GM12872 (cell line): ENCODE measurements at regions not wholly inside any gene's neighbourhood (a gene's known extent, or its start where the extent isn't known, plus 50 kb on each side); places are given as distances from the start of the nearest gene placed in this dataset.

ENCODE experiments used
- TF ChIP-seq, protein P1 (sequence below): IDR thresholded peaks from 3 replicates; pipeline ENCODE4 v1.5.1; 2011; ENCODE audit warnings: low read depth, mild to moderate bottlenecking, low read length, moderate library complexity; ENCODE audit not compliant: insufficient read depth

DNA sequence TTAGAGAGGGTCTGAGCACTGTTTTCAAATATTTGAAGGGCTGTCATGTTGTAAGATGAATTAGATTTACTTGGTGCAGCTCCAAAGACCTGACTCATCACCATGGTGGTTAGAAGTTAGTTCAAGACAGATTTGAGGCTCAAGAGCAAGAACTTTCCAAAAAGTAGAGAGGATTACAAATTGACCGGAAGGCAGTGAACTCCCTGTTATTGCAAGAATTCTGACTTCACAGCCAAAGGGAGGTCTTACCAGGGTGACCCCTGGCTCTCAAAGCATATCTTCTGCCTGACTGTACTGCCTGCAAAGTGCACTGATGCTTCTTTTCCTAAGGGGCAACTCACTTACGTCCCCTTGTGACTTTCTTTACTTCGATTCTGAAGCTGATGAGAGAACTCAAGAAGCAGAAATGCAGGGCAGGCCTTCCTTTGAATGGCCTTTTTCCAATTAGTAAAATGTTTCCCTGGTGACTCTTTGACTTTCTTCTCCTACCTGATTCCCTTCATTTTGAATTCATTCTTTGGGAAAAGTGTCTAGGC, 86.4 kb downstream of the NAV1 start:
- TF ChIP-seq, protein P1, sequence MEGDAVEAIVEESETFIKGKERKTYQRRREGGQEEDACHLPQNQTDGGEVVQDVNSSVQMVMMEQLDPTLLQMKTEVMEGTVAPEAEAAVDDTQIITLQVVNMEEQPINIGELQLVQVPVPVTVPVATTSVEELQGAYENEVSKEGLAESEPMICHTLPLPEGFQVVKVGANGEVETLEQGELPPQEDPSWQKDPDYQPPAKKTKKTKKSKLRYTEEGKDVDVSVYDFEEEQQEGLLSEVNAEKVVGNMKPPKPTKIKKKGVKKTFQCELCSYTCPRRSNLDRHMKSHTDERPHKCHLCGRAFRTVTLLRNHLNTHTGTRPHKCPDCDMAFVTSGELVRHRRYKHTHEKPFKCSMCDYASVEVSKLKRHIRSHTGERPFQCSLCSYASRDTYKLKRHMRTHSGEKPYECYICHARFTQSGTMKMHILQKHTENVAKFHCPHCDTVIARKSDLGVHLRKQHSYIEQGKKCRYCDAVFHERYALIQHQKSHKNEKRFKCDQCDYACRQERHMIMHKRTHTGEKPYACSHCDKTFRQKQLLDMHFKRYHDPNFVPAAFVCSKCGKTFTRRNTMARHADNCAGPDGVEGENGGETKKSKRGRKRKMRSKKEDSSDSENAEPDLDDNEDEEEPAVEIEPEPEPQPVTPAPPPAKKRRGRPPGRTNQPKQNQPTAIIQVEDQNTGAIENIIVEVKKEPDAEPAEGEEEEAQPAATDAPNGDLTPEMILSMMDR, result no peak

GRCh38 chr1:201625851-201626251, 86.9 kb downstream of the NAV1 start:
- TF ChIP-seq, protein P1, result no peak

DNA sequence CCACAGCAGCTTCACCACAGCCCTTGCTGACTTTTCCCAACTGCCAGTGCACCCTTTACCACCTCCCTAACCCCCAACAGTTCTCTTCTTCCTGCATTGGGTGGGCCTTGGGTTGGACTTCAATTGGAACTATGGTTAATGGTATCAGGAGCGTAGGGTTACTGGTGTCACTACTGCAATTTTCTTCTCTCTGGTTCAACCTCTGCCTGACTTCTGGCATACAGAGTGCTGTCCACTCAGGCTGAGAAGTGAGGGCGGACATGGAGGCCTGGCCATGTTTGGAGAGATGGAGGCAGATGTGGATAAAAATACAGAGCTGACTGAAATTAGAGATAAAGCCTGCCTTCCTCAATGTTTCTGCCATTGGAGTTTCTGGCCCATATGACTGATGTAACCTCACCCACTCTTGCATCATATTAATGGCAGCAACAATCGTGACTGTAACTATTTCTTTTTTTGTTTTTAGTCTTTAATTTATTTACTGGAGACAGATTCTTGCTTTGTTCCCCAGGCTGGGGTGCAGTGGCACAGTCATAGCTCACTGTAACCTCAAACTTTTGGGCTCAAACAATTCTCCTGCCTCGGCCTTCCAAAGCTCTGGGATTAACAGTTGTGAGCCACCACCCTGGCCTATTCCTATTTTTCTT, 87.8 kb downstream of the NAV1 start:
- TF ChIP-seq, protein P1, result no peak

DNA sequence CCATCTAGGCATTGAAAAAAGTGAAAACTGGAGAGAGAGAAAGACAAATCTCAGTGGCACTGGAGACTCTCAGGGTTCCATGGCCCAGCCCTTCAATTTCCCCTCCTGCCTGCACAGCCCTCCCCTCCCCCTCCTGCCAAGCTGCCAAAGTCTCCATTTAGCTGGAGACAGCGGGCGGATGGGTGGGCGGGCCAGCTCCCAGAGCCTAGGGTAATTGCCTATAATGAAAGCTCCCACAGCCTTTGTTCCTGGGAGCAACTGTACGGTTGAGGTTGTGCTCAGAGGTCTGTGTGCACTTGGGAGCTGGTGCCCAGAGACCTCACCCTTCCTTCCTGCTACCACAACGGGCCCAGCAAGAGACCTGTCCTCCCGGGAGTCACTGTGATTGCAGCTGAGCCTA, 89.6 kb downstream of the NAV1 start:
- TF ChIP-seq, protein P1, result no peak

GRCh38 chr1:201630582-201630981, 91.7 kb downstream of the NAV1 start:
- TF ChIP-seq, protein P1, result no peak

GRCh38 chr1:201631037-201631436, 92.1 kb downstream of the NAV1 start:
- TF ChIP-seq, protein P1, result no peak

DNA sequence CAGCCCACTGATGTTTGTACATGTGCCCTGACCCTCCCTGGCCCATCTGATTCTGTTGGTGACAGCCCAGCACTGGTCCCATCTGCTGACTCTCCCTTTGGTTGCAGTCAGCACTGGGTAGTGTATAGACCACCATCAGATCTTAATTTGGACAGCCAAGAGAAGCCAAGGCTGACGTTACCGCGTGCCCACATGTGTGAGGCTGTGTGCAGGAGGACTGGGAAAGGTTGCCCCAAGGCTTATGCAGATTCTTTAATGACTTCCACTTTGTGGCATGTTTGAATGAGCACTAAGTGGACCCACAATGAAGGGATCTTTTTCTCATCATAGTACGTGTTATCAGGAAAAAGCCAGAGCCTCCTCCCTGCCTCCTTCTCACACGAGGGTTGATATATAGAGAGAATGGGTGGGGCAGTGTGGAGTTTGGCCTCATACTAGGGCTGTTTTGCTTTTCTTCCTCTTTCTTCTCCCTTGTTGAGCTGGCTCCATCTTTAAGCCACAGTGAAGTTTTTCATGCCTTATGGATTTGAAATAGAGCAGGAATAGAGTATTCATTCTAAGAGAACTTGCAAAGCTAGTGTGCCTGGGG, 93.5 kb downstream of the NAV1 start:
- TF ChIP-seq, protein P1, result no peak
